ENCODE measurements at regions not wholly inside any gene's neighbourhood (a gene's known extent, or its start where the extent isn't known, plus 50 kb on each side); places are given as distances from the start of the nearest gene placed in this dataset.

GRCh38 chr1:229209816-229210215 is 61.1 kb upstream of the RAB4A start:
- no peak for DNase-seq (ENCODE audit: low spot score)

DNA sequence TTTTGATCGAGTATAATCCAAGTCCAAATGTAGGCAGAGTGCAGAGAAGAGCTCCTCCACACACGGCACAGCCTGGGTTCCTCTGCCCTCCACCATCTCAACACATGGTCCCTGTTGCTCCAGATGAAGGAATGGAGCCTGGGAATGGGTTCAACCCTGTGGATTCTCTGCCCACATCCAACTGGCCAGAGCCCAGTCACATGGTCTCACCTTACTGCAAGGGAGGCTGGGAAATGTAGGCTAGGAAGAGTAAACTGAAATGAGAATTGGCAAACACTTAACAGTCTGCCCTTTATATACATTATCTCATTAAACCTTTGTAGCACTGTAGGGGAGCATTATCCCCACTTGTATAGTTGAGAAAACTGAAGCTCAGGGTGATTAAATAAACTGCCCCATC is 60.1 kb upstream of the RAB4A start:
- DNase-seq (ENCODE audit: low spot score), result no peak

DNA sequence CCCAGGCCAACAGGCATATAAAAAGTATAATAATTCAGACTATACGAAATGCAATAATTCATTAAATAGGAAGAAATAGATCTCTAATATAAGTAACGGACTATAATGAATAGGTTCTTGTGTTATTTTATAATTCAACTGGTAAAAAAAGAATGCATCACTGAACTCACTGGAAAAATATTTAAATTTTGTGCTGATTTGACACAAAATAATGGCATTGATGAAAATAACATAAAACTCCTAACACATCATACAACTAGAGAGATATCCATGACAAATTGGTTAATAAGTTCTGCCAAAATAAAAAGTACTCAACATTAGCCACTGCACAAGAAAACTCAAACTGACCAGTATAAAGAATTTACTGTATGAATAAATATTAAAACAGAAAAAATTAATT is 57.1 kb upstream of the RAB4A start:
- DNase-seq (ENCODE audit: low spot score), result no peak

DNA sequence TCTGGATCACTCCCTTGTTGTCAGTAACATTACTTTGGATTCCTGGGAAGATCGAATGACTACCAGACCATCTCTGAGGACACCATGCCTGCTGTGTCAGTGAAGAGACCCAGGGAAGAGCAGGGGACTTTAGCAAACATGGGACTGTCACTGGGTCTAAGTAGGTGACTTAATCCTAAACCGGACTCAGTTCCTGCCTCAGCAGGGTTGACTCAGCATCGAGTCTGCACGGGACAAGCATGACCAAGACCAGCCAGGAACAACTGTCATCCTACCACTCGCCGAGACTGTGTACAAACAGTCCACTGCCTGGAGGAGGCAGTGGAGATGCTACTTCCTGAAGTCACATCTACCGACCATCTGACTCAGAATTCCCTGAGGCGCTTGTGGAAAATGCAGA is 53.2 kb upstream of the RAB4A start:
- DNase-seq (ENCODE audit: low spot score), result no peak

GRCh38 chr1:229218612-229219025 is 52.3 kb upstream of the RAB4A start:
- no peak for DNase-seq (ENCODE audit: low spot score)

DNA sequence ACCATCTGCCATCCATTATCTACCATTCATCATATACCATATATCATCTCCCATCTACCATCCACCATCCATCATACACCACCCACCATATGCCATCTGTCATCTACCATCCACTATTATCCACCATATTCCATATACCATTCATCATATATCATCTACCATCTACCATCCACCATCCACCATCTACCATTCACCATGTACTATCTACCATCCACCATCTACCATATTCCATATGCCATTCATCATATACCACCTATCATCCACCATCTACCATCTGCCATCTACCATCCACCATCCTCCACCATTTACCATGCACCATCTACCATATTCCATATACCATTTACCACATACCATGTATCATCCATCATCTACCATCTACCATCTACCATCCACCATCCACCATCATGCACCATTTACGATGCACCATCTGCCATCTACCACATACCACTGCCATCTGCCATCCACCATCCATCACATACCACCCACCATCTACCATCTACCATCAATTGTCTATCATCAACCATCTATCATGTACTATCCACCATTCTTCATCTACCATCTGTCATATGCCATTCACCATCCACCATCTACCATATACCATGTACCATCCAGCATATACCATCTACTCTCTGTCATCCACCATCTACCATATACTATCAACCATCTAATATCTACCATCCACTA is 50.6 kb upstream of the RAB4A start:
- no peak for DNase-seq (ENCODE audit: low spot score)

- no peak for DNase-seq (ENCODE audit: low spot score)
Measured at GRCh38 chr1:229221106-229222019, 49.5 kb upstream of the RAB4A start.
